ENCODE measurements at regions not wholly inside any gene's neighbourhood (a gene's known extent, or its start where the extent isn't known, plus 50 kb on each side); places are given as distances from the start of the nearest gene placed in this dataset.
A peak's percentile ranks its signal among the peaks of the same experiment; 100 is the strongest.

GRCh38 chr11:122033631-122034030, 82.4 kb downstream of the BLID start:
- Histone ChIP-seq H3K4me1 (ENCODE audit: control insufficient read depth in 1 of 2, insufficient read depth in 2 of 2, low read depth in 1 of 2, low read length in 1 of 2) (peaks cover 12 to 20% of the 10 kb centered on the region in 2 experiments; a peak in 3 of 4 replicates), H3K27ac (ENCODE audit: low read depth in 2 of 2, low read length in 1 of 2) (no peak overlapping the region), H3K36me3 (replicated peaks in 1 of 2; ENCODE audit: control insufficient read depth in 1 of 2, insufficient read depth in 2 of 2, low read length in 1 of 2) (peaks cover 0 to 3% of the 10 kb centered on the region in 2 experiments), H3K27me3 (ENCODE audit: insufficient read depth) (no peaks in the 10 kb centered on the region), H3F3A (replicated peaks; ENCODE audit: insufficient read depth) (peaks cover 5% of the 10 kb centered on the region), H3K9me3 (no peaks in the 10 kb centered on the region), H3K79me2 (ENCODE audit: insufficient read depth) (no peaks in the 10 kb centered on the region), H3K9me2 (no peaks in the 10 kb centered on the region), H3K9ac (no peak overlapping the region), H4K20me1 (ENCODE audit: insufficient read depth) (no peaks in the 10 kb centered on the region), H3K4me2 (no peak overlapping the region), H2AFZ (ENCODE audit: low read depth) (no peak overlapping the region), H3K4me3 (ENCODE audit: low read depth in 2 of 2, low read length in 1 of 2) (no peak overlapping the region)
- WGBS (ENCODE audit: low lambda C conversion rate), result 87% methylated on average over 2 of the region's 2 CpGs
- TF ChIP-seq PBX3 (IDR thresholded peaks at IDR 0.05), result no peak
- no peak for TF ChIP-seq TAF1 (IDR thresholded peaks at IDR 0.05; ENCODE audit: borderline replicate concordance, low read depth, low read length)
- no peak for TF ChIP-seq FOSL2 (IDR thresholded peaks at IDR 0.05; ENCODE audit: borderline replicate concordance, low read depth)
- TF ChIP-seq EZH2phosphoT487 (IDR thresholded peaks at IDR 0.05; ENCODE audit: borderline replicate concordance, low read depth), result no peak
- no peak for TF ChIP-seq TEAD4 (IDR thresholded peaks at IDR 0.05; ENCODE audit: borderline replicate concordance, insufficient read depth)
- TF ChIP-seq, protein P1, sequence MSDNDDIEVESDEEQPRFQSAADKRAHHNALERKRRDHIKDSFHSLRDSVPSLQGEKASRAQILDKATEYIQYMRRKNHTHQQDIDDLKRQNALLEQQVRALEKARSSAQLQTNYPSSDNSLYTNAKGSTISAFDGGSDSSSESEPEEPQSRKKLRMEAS (IDR thresholded peaks at IDR 0.05; ENCODE audit: low read depth), result no peak
- TF ChIP-seq FOXM1 (IDR thresholded peaks at IDR 0.05; ENCODE audit: low read depth), result no peak
- no peak for TF ChIP-seq CHD2 (IDR thresholded peaks at IDR 0.05; ENCODE audit: low read length, partially characterized antibody)
- no peak for TF ChIP-seq ELF1 (IDR thresholded peaks at IDR 0.05)
- no peak for TF ChIP-seq USF2 (IDR thresholded peaks at IDR 0.05; ENCODE audit: borderline replicate concordance, low read depth, low read length)
- no peak for TF ChIP-seq JUND (IDR thresholded peaks at IDR 0.05)
- no peak for TF ChIP-seq FOXJ3 (CRISPR knock-in tag; IDR thresholded peaks at IDR 0.05)
- TF ChIP-seq SIN3A (IDR thresholded peaks at IDR 0.05; ENCODE audit: borderline replicate concordance, low read depth, low read length), result no peak
- no peak for TF ChIP-seq NRF1 (IDR thresholded peaks at IDR 0.05; ENCODE audit: low read depth, low read length)
- CTCF ChIA-PET, result interaction anchor here (0.6 to 1.9 kb wide), 6 partner anchors 12 to 472 kb away, joined by 3 to 6 read pairs (median 3); no protein-coding TSS in a partner anchor
- POLR2A ChIA-PET, result no interaction called here
- no peak for DNase-seq

GRCh38 chr11:122033193-122033592, 82.8 kb downstream of the BLID start:
- H3K4me2 ChIP-seq, result no peak overlapping the region
- ChIA-PET CTCF (interaction anchor here (0.6 to 1.9 kb wide), 5 partner anchors 12 to 473 kb away, joined by 3 to 4 read pairs (median 3); no protein-coding TSS in a partner anchor), POLR2A (no interaction called here)
- peaks cover 12 to 18% of the 10 kb centered on the region in 2 experiments; a peak in 3 of 4 replicates for H3K4me1 ChIP-seq (ENCODE audit: control insufficient read depth in 1 of 2, insufficient read depth in 2 of 2, low read depth in 1 of 2, low read length in 1 of 2)
- H3K79me2 ChIP-seq (ENCODE audit: insufficient read depth), result no peaks in the 10 kb centered on the region
- no peaks in the 10 kb centered on the region for H4K20me1 ChIP-seq (ENCODE audit: insufficient read depth)
- WGBS (ENCODE audit: low lambda C conversion rate), result 83% methylated on average over 2 of the region's 2 CpGs
- peaks cover 5% of the 10 kb centered on the region for H3F3A ChIP-seq (replicated peaks; ENCODE audit: insufficient read depth)
- H3K27me3 ChIP-seq (ENCODE audit: insufficient read depth), result no peaks in the 10 kb centered on the region
- no peaks in the 10 kb centered on the region for H3K9me3 ChIP-seq
- no peak overlapping the region for H2AFZ ChIP-seq (ENCODE audit: low read depth)
- H3K36me3 ChIP-seq (replicated peaks in 1 of 2; ENCODE audit: control insufficient read depth in 1 of 2, insufficient read depth in 2 of 2, low read length in 1 of 2), result peaks cover 0 to 3% of the 10 kb centered on the region in 2 experiments
- no peak for DNase-seq
- H3K9ac ChIP-seq, result no peak overlapping the region
- peak overlapping the region in 1 of 2 experiments; percentile 51; a peak in 1 of 4 replicates for H3K27ac ChIP-seq (ENCODE audit: low read depth in 2 of 2, low read length in 1 of 2)
- H3K9me2 ChIP-seq, result no peaks in the 10 kb centered on the region
- H3K4me3 ChIP-seq (ENCODE audit: low read depth in 2 of 2, low read length in 1 of 2), result no peak overlapping the region
- TF ChIP-seq CHD2 (IDR thresholded peaks at IDR 0.05; ENCODE audit: low read length, partially characterized antibody) (no peak), RAD21 (IDR thresholded peaks at IDR 0.05; ENCODE audit: low read length) (no peak), USF2 (IDR thresholded peaks at IDR 0.05; ENCODE audit: borderline replicate concordance, low read depth, low read length) (no peak), MXI1 (IDR thresholded peaks at IDR 0.05; ENCODE audit: low read depth, low read length) (no peak), TAF1 (IDR thresholded peaks at IDR 0.05; ENCODE audit: borderline replicate concordance, low read depth, low read length) (no peak), ELF1 (IDR thresholded peaks at IDR 0.05) (no peak), TCF12 (IDR thresholded peaks at IDR 0.05) (no peak), PBX3 (IDR thresholded peaks at IDR 0.05) (no peak), IRF3 (IDR thresholded peaks at IDR 0.05; ENCODE audit: low read depth, low read length) (no peak), RFX5 (IDR thresholded peaks at IDR 0.05; ENCODE audit: low read length) (no peak), JUND (IDR thresholded peaks at IDR 0.05) (no peak), NRF1 (IDR thresholded peaks at IDR 0.05; ENCODE audit: low read depth, low read length) (no peak)
- TF ChIP-seq, protein P2, sequence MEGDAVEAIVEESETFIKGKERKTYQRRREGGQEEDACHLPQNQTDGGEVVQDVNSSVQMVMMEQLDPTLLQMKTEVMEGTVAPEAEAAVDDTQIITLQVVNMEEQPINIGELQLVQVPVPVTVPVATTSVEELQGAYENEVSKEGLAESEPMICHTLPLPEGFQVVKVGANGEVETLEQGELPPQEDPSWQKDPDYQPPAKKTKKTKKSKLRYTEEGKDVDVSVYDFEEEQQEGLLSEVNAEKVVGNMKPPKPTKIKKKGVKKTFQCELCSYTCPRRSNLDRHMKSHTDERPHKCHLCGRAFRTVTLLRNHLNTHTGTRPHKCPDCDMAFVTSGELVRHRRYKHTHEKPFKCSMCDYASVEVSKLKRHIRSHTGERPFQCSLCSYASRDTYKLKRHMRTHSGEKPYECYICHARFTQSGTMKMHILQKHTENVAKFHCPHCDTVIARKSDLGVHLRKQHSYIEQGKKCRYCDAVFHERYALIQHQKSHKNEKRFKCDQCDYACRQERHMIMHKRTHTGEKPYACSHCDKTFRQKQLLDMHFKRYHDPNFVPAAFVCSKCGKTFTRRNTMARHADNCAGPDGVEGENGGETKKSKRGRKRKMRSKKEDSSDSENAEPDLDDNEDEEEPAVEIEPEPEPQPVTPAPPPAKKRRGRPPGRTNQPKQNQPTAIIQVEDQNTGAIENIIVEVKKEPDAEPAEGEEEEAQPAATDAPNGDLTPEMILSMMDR (IDR thresholded peaks at IDR 0.05), result no peak
